Stimulated activated CD4-positive, alpha-beta T cell treated with anti-CD3 and anti-CD28 coated beads, Interleukin-1b, Interleukin-23, amount 100 ng/mL, for 24 hours (primary cell): ENCODE measurements at regions not wholly inside any gene's neighbourhood (a gene's known extent, or its start where the extent isn't known, plus 50 kb on each side); places are given as distances from the start of the nearest gene placed in this dataset.

ENCODE experiments used
- DNase-seq, 4 experiments: peaks; one replicate each; pipeline ENCODE4 v3.0.0-alpha.2; 2020; ENCODE audit warnings: low read depth in 4 of 4, low spot score in 1 of 4

- no peak for DNase-seq
Measured at GRCh38 chr17:77361986-77362620, 221.3 kb downstream of the SEC14L1 start.

DNA sequence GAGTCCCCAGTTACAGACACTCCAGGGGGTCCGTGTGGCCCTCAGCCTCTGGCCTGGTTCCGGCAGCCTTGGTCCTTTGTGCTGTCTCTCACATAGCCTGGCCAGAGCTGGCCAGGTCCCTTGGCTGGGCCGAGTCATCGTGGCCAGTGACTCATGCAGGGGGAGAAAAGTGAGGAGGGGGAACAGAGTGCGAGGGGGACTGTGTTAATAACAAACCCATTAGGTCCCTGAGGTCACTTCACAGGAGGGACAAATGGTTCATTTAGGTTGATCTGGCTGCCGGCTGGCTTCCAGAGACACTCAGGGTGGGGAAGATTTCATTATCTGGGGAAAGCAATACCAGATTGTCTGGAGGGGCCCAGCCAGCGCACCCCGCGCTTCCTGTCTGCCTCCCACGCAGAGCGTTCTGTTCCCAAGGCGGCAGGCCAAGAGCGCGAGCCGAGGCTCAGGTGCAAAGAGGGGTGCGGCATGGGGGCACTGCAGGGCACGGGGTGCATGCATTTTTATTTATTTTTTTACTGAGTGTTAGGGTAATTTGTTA lies 223.1 kb downstream of the SEC14L1 start:
- peak in 1 of 4 experiments; percentile 41 for DNase-seq

- no peak for DNase-seq
Measured at GRCh38 chr17:77364381-77364911, 223.7 kb downstream of the SEC14L1 start.

GRCh38 chr17:77364941-77365583 lies 224.3 kb downstream of the SEC14L1 start:
- DNase-seq, result no peak

GRCh38 chr17:77365584-77366186 lies 224.9 kb downstream of the SEC14L1 start:
- DNase-seq, result no peak

DNA sequence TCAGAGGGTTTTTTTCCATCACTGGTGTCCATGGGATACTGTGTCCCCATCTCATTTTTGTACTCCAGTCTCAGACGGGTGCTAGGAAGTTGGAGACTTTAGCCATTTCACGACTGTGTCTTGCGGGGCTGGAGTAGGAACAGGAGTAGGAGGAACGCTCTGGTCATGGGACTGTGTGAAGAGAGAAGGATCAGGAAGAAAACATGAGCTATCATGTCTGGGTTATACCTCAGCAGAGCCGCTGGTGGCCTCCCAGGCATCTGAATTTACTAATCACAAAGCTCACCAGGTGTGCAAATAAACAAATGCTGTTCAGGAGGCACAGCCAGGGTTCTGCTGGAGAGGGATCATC lies 225.4 kb downstream of the SEC14L1 start:
- no peak for DNase-seq

- DNase-seq, result no peak
Measured at GRCh38 chr17:77366558-77367245, 225.9 kb downstream of the SEC14L1 start.

- no peak for DNase-seq
Measured at GRCh38 chr17:77369544-77369971, 228.8 kb downstream of the SEC14L1 start.

GRCh38 chr17:77370586-77370985 lies 229.8 kb downstream of the SEC14L1 start:
- DNase-seq, result no peak

GRCh38 chr17:77371117-77371887 lies 230.5 kb downstream of the SEC14L1 start:
- no peak for DNase-seq

DNA sequence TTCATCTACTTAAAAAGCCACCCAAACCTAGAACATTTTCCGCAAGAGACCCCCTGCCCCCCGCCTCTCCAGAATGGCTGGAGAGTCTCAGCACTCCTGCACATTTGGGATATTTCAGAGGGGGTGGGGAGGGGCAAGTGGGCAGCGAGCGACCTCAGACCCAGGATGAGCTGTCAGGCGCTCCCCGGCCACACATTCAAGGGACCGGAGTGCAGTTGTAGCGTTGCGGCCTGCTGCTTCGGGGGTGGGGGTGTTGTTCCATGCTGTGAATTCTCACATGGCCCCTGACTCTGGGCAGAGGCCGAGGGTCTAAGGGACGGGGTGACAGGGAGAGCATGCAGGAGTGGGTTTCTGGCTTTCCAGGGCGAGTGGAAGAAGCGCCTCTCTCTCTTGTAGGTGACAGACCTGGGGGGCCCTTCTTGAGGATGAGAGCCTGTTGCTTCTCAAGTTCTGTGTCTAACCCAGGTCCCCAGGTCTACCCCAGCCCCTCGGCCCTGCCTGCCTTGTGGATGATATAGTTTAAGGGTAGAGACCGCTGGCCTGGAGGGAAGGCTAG lies 231.2 kb downstream of the SEC14L1 start:
- DNase-seq, result no peak

GRCh38 chr17:77372444-77373298 lies 231.9 kb downstream of the SEC14L1 start:
- DNase-seq, result peak in 2 of 4 experiments; percentile 41 to 62

- DNase-seq, result no peak
Measured at GRCh38 chr17:77373299-77374169, 232.8 kb downstream of the SEC14L1 start.

DNA sequence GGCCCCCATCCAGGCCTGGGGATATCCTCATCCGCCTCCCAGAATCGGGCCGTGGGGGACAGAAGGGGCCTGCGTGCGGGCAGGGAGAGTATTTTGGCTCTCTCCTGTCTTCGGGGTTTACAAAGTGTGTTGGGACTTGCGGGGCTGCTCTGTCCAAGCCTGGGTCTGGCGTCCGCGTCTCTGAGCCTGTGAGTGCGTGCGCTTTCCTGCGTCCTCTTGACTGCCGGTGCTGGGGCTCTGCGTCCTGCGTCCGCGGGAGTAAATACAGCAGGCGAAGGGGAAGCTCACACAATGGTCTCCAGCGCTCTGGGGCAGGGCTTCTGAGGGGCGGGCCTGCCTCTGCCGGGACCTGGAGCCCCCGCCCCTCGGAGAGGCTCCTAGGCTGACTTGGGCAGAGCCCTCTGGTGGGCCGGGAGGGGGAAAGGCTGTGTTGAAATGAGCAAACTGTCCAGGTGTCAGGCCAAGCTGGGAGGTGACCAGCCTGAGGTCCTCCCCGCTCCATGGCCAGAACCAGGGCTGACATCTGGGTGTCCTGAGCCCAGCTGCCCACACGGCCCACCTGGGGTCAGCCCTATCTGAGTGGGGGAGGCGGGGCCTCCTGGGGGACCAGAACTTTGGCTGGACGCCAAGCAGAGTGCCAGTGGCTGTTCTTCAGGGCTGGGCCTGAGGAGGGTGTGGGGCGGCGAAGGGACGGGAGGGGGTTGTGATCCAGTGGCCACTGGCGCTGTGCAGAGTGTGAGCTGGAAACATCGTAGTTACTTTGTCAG lies 233.6 kb downstream of the SEC14L1 start:
- DNase-seq, result peak in 2 of 4 experiments; percentile 42 to 67

DNA sequence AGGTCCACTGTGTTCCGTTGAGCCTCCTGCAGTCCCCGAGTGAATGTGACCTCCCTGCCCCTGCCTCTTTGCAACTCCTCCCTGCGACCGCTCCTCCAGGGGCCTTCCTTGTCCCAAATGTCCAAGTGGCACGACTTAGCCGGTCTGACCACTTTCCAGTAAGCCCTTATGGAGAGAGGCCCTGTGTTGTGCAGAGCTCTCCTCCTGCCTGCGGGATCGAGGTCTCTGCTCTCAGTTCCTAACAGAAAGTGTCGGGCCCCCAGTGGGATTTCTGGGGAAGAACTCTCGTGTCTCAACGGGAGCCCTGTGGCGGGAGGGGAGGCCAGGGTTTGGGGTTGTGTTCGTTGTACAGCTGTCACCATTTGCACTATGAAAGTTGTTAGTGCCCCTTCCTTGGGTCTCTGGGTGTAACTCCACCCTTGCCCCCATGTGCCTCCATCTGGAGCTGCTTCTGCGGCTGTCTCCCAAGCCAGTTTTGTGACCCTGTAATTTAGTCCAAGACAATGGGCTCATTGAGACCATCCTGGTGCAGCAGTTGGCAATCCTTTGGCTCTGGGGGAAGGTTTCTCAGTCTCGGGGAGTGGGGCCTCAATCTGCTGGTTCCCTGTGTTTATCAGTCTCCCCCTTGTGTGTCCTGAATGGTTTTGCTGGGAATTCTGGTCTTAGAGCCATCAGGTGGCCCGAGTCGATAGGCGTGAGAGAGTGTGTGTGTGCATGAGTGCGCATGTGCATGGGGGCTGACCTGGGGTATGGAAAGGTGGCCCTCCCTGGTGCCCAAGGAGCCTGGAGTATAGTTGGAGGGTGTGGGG lies 234.5 kb downstream of the SEC14L1 start:
- DNase-seq, result no peak

GRCh38 chr17:77375917-77376651 lies 235.3 kb downstream of the SEC14L1 start:
- DNase-seq, result peak in 2 of 4 experiments; percentile 39 to 75
